Osteoblast (primary cell): ENCODE measurements at regions not wholly inside any gene's neighbourhood (a gene's known extent, or its start where the extent isn't known, plus 50 kb on each side); places are given as distances from the start of the nearest gene placed in this dataset.
"Not testable (repeated sequence)": the region's sequence is repeated elsewhere in the genome, so short reads cannot be mapped to it uniquely, and the experiment has no call there.

Experiments
- DNase-seq: peaks from one replicate; pipeline ENCODE4 v3.0.0; 2011; ENCODE audit warnings: low spot score, mixed read lengths; ENCODE audit not compliant: insufficient read length; ENCODE audit errors: missing footprints
- H2AFZ ChIP-seq: 2 replicates; pipeline ENCODE4 v1.6.0; 2011; ENCODE audit warnings: mild to moderate bottlenecking, low read length
- H3K27ac ChIP-seq: 2 replicates; pipeline ENCODE4 v1.5.1; 2011; ENCODE audit warnings: mild to moderate bottlenecking, low read depth, low read length, moderate library complexity
- H3K27me3 ChIP-seq: 2 replicates; pipeline ENCODE4 v1.6.0; 2012; ENCODE audit warnings: mild to moderate bottlenecking, control low read depth, inconsistent platforms, low read length, moderate library complexity; ENCODE audit not compliant: insufficient read depth
- H3K36me3 ChIP-seq: 2 replicates; pipeline ENCODE4 v1.5.1; 2011; ENCODE audit warnings: mild to moderate bottlenecking, low read length, control low read depth, moderate library complexity; ENCODE audit not compliant: insufficient read depth
- H3K4me1 ChIP-seq: 2 replicates; pipeline ENCODE4 v1.5.1; 2011; ENCODE audit warnings: mild to moderate bottlenecking, low read length, control low read depth, moderate library complexity; ENCODE audit not compliant: insufficient read depth
- H3K4me2 ChIP-seq: 2 replicates; pipeline ENCODE4 v1.6.0; 2011; ENCODE audit warnings: mild to moderate bottlenecking, low read length; ENCODE audit not compliant: insufficient read depth
- H3K4me3 ChIP-seq: fragments of 200-600 bp; sonication (generic); 3 replicates; pipeline ENCODE4 v1.5.1; 2012; ENCODE audit warnings: mild to moderate bottlenecking, low read length, inconsistent platforms; ENCODE audit not compliant: insufficient read depth
- H3K79me2 ChIP-seq: 2 replicates; pipeline ENCODE4 v1.6.0; 2012; ENCODE audit warnings: mild to moderate bottlenecking, low read length, control low read depth, inconsistent platforms; ENCODE audit not compliant: insufficient read depth
- H3K9me3 ChIP-seq: 2 replicates; pipeline ENCODE4 v1.5.1; 2011; ENCODE audit warnings: low read depth, low read length, control low read depth
- H4K20me1 ChIP-seq: 2 replicates; pipeline ENCODE4 v1.6.0; 2012; ENCODE audit warnings: mild to moderate bottlenecking, low read length, control low read depth; ENCODE audit not compliant: insufficient read depth
- CTCF ChIP-seq: IDR thresholded peaks from 2 replicates; pipeline ENCODE4 v1.5.1; 2011; ENCODE audit warnings: mild to moderate bottlenecking, low read depth, low read length, moderate library complexity; ENCODE audit errors: extremely low read depth

- peaks cover under 1% of the 10 kb centered on the region for H3K4me1 ChIP-seq
- H3K4me3 ChIP-seq, result no peak overlapping the region
- no peak for DNase-seq
- H3K27me3 ChIP-seq, result no peaks in the 10 kb centered on the region
- no peak for TF ChIP-seq CTCF
- H3K79me2 ChIP-seq, result no peaks in the 10 kb centered on the region
- no peak overlapping the region for H2AFZ ChIP-seq
- no peaks in the 10 kb centered on the region for H3K36me3 ChIP-seq
- H4K20me1 ChIP-seq, result no peaks in the 10 kb centered on the region
- no peaks in the 10 kb centered on the region for H3K9me3 ChIP-seq
- no peak overlapping the region for H3K4me2 ChIP-seq
- H3K27ac ChIP-seq, result no peak overlapping the region
These were observed 433.9 kb downstream of the RPS24 start for GRCh38 chr10:78467496-78468106.

GRCh38 chr10:78468731-78469130 is 435.1 kb downstream of the RPS24 start:
- not testable (repeated sequence) for H3K36me3 ChIP-seq, H4K20me1 ChIP-seq, H3K4me1 ChIP-seq, H3K9me3 ChIP-seq, H3K4me2 ChIP-seq, H2AFZ ChIP-seq, H3K4me3 ChIP-seq, DNase-seq, H3K27ac ChIP-seq, H3K79me2 ChIP-seq, H3K27me3 ChIP-seq

- H4K20me1 ChIP-seq, result no peaks in the 10 kb centered on the region
These were observed 436.8 kb downstream of the RPS24 start for GRCh38 chr10:78470267-78471103.

GRCh38 chr10:78471326-78471722 is 437.7 kb downstream of the RPS24 start:
- DNase-seq, result no peak
- H3K4me1 ChIP-seq, result no peaks in the 10 kb centered on the region
- no peak for TF ChIP-seq CTCF
- H3K9me3 ChIP-seq, result no peaks in the 10 kb centered on the region
- H3K79me2 ChIP-seq, result no peaks in the 10 kb centered on the region
- peaks cover 2% of the 10 kb centered on the region for H3K27me3 ChIP-seq
- H4K20me1 ChIP-seq, result no peaks in the 10 kb centered on the region
- H3K36me3 ChIP-seq, result no peaks in the 10 kb centered on the region
- no peak overlapping the region for H3K27ac ChIP-seq
- H3K4me3 ChIP-seq, result no peak overlapping the region
- no peak overlapping the region for H3K4me2 ChIP-seq
- no peak overlapping the region for H2AFZ ChIP-seq

More at GRCh38 chr10:78470267-78471103, 436.8 kb downstream of the RPS24 start:
- no peak overlapping the region for H3K4me3 ChIP-seq
- H3K79me2 ChIP-seq, result no peaks in the 10 kb centered on the region
- no peak overlapping the region for H2AFZ ChIP-seq
- H3K36me3 ChIP-seq, result no peaks in the 10 kb centered on the region
- DNase-seq, result peak; percentile 65
- TF ChIP-seq CTCF, result no peak
- no peaks in the 10 kb centered on the region for H3K9me3 ChIP-seq
- H3K27ac ChIP-seq, result no peak overlapping the region
- no peaks in the 10 kb centered on the region for H3K4me1 ChIP-seq
- H3K4me2 ChIP-seq, result no peak overlapping the region
- H3K27me3 ChIP-seq, result peaks cover 2% of the 10 kb centered on the region
